Spleen (tissue), 11 donors: ENCODE measurements at regions not wholly inside any gene's neighbourhood (a gene's known extent, or its start where the extent isn't known, plus 50 kb on each side); places are given as distances from the start of the nearest gene placed in this dataset.

ENCODE experiments used
- DNase-seq: peaks from one replicate; pipeline ENCODE4 v3.0.0-alpha.2; 2020
- H3K27ac ChIP-seq, 8 donors: fragments of 200-600 bp; sonication (generic) in 7 of 8; 1 replicate in 4 of 8; 2 replicates in 4 of 8; pipeline versions ENCODE4 v1.5.0 to v1.8.0; 2016 to 2021; ENCODE audit warnings: inconsistent platforms in 4 of 8, mild to moderate bottlenecking in 4 of 8, moderate library complexity in 1 of 8
- H3K27me3 ChIP-seq, 7 donors: fragments of 200-600 bp; sonication (generic) in 6 of 7; replicated peaks in 1 of 7; 1 replicate in 4 of 7; 2 replicates in 3 of 7; pipeline versions ENCODE4 v1.5.0 to v1.8.0; 2016 to 2021; ENCODE audit warnings: inconsistent platforms in 3 of 7, mild to moderate bottlenecking in 1 of 7
- H3K36me3 ChIP-seq, 6 donors: fragments of 200-600 bp; sonication (generic) in 5 of 6; 1 replicate in 4 of 6; 2 replicates in 2 of 6; pipeline versions ENCODE4 v1.5.0 to v1.8.0; 2016 to 2021; ENCODE audit warnings: inconsistent platforms in 2 of 6
- H3K4me1 ChIP-seq, 6 donors: fragments of 200-600 bp; sonication (generic) in 5 of 6; 1 replicate in 3 of 6; 2 replicates in 3 of 6; pipeline versions ENCODE4 v1.5.0 to v1.8.0; 2016 to 2021; ENCODE audit warnings: inconsistent platforms in 3 of 6
- H3K4me3 ChIP-seq, 8 donors: fragments of 200-600 bp; sonication (generic) in 7 of 8; 1 replicate in 4 of 8; 2 replicates in 4 of 8; pipeline versions ENCODE4 v1.5.0 to v1.8.0; 2016 to 2021; ENCODE audit warnings: inconsistent platforms in 4 of 8, mild to moderate bottlenecking in 4 of 8, moderate library complexity in 2 of 8
- H3K9me3 ChIP-seq, 8 donors: fragments of 200-600 bp; sonication (generic) in 7 of 8; 1 replicate in 4 of 8; 2 replicates in 4 of 8; pipeline versions ENCODE4 v1.5.0 to v1.8.0; 2016 to 2021; ENCODE audit warnings: inconsistent platforms in 4 of 8
- CTCF ChIP-seq, 11 experiments: fragments of 200-600 bp in 7 of 11; fragments of 450-650 bp in 4 of 11; sonication (generic) in 4 of 11; IDR thresholded peaks in 8 of 11; conservative IDR thresholded peaks in 3 of 11; 1 replicate in 7 of 11; 2 replicates in 4 of 11; pipeline versions ENCODE4 v1.4.0 to v1.8.0; 2016 to 2021; ENCODE audit warnings: antibody characterized with exemption in 11 of 11, inconsistent platforms in 4 of 11, mild to moderate bottlenecking in 1 of 11
- POLR2A ChIP-seq, 3 donors: fragments of 450-650 bp; IDR thresholded peaks; one replicate each; pipeline ENCODE4 v1.5.1; 2017; ENCODE audit warnings: antibody characterized with exemption in 3 of 3, mild to moderate bottlenecking in 1 of 3
- POLR2AphosphoS5 ChIP-seq, 3 donors: sonication (generic); formaldehyde crosslinking; IDR thresholded peaks; one replicate each; pipeline ENCODE4 v1.5.1; 2017; ENCODE audit warnings: antibody characterized with exemption in 3 of 3
- whole genome bisulfite sequencing, 5 donors: extraction: QIAGEN DNeasy Blood & Tissue Kit in 3 of 5; methylation state at CpG; one replicate each; pipeline versions ENCODE4 v1.1.5 to v1.1.7; 2013 to 2018; 5-methylcytosine and 5-hydroxymethylcytosine counted together
- intact Hi-C: fragments of 100-400 bp; cut with DNase I; formaldehyde crosslinking; loops from one replicate; pipeline ENCODE4 v1.15.0; 2023; ENCODE audit warnings: low total_unique reads
- donor health status: healthy with polysubstance abuse.
- donor health status: DM: no; HTN: no; CAD: no; lungs with moderate emphysema.
- donor health status: DM: no; HTN: no; CAD: no.
- donor health status: Bipolar disorder and iron deficiency.
- donor health status: healthy.
- donor health status: DM: no; HTN: no; CAD: no.
- donor health status: DM: yes; HTN: yes; CAD: no.

- no peak for TF ChIP-seq POLR2A (IDR thresholded peaks at IDR 0.05)
- no peak for TF ChIP-seq POLR2AphosphoS5 (IDR thresholded peaks at IDR 0.05)
- TF ChIP-seq CTCF (IDR thresholded peaks at IDR 0.05 in 8 of 11, conservative IDR thresholded peaks at IDR 0.05 in 3 of 11): no peak
- intact Hi-C loops: no loop called here
- DNase-seq: no peak
- Histone ChIP-seq H3K9me3 (peaks cover 0 to 29% (median 21%) of the 10 kb centered on the region in 8 donors), H3K36me3 (no peaks in the 10 kb centered on the region), H3K27me3 (no peaks in the 10 kb centered on the region), H3K4me3 (no peak overlapping the region), H3K4me1 (peaks cover 0 to 4% (median 0%) of the 10 kb centered on the region in 6 donors), H3K27ac (no peak overlapping the region)
- 86 to 94% (median 92%) methylated on average over 8 of the region's 8 CpGs for WGBS, 5 donors
Observed at GRCh38 chr6:14259594-14260152, 142.1 kb downstream of the CD83 start.

- H3K4me3 ChIP-seq: no peak overlapping the region
- peaks cover 0 to 4% (median 0%) of the 10 kb centered on the region in 6 donors for H3K4me1 ChIP-seq
- H3K36me3 ChIP-seq: no peaks in the 10 kb centered on the region
- no peak overlapping the region for H3K27ac ChIP-seq
- TF ChIP-seq CTCF (IDR thresholded peaks at IDR 0.05 in 8 of 11, conservative IDR thresholded peaks at IDR 0.05 in 3 of 11) (no peak), POLR2A (IDR thresholded peaks at IDR 0.05) (no peak), POLR2AphosphoS5 (IDR thresholded peaks at IDR 0.05) (no peak)
- intact Hi-C loops: no loop called here
- WGBS, 5 donors: 97 to 100% (median 100%) methylated on average over 1 of the region's 1 CpG
- H3K9me3 ChIP-seq: peaks cover 0 to 29% (median 21%) of the 10 kb centered on the region in 8 donors
- no peak for DNase-seq
- H3K27me3 ChIP-seq: no peaks in the 10 kb centered on the region
Observed at GRCh38 chr6:14260839-14261238, 143.3 kb downstream of the CD83 start.

DNA sequence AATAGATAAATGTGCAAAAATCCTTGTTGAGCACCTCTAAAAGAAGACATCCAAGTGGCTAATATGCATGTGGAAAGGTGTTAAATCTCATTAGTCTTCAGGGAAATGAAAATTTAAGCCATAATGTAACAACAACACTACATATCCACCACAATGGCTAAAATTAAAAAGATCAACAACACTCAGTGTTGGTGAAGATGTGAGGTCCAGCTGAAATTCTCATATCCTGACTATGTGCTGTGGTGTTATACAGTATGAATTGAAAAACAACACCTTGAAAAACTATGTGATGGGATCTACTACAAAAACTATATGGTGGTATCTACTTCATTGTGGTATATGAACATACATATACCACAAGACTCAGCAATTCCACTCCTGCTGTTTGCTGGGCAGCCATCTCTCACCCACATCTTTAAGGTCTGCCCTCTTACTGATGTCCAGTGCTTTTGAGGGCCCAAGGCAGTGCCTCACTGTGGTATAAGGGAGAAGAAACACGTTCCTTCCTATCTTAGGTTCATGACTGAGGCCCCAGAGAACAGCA lies 146.4 kb downstream of the CD83 start:
- H3K36me3 ChIP-seq: no peaks in the 10 kb centered on the region
- TF ChIP-seq POLR2AphosphoS5 (IDR thresholded peaks at IDR 0.05) (no peak), CTCF (IDR thresholded peaks at IDR 0.05 in 8 of 11, conservative IDR thresholded peaks at IDR 0.05 in 3 of 11) (no peak), POLR2A (IDR thresholded peaks at IDR 0.05) (no peak)
- H3K4me3 ChIP-seq: no peak overlapping the region
- intact Hi-C loops: no loop called here
- H3K27ac ChIP-seq: no peak overlapping the region
- no peak for DNase-seq
- peaks cover 0 to 14% (median 0%) of the 10 kb centered on the region in 6 donors for H3K4me1 ChIP-seq
- no peaks in the 10 kb centered on the region for H3K27me3 ChIP-seq
- peaks cover 0 to 29% (median 21%) of the 10 kb centered on the region in 8 donors for H3K9me3 ChIP-seq
- 85 to 100% (median 100%) methylated on average over 1 of the region's 1 CpG for WGBS, 5 donors

GRCh38 chr6:14265049-14266021 lies 147.8 kb downstream of the CD83 start:
- H3K36me3 ChIP-seq: no peaks in the 10 kb centered on the region
- H3K4me3 ChIP-seq: no peak overlapping the region
- intact Hi-C loops: no loop called here
- no peaks in the 10 kb centered on the region for H3K27me3 ChIP-seq
- TF ChIP-seq POLR2A (IDR thresholded peaks at IDR 0.05): no peak
- TF ChIP-seq CTCF (IDR thresholded peaks at IDR 0.05 in 8 of 11, conservative IDR thresholded peaks at IDR 0.05 in 3 of 11): no peak
- TF ChIP-seq POLR2AphosphoS5 (IDR thresholded peaks at IDR 0.05): no peak
- peaks cover 0 to 28% (median 21%) of the 10 kb centered on the region in 8 donors for H3K9me3 ChIP-seq
- H3K4me1 ChIP-seq: peaks cover 0 to 27% (median 10%) of the 10 kb centered on the region in 6 donors
- no peak overlapping the region for H3K27ac ChIP-seq
- DNase-seq: no peak
- 89 to 95% (median 94%) methylated on average over 5 of the region's 5 CpGs for WGBS, 5 donors
